Suprapubic skin (tissue), 4 donors: ENCODE measurements at regions not wholly inside any gene's neighbourhood (a gene's known extent, or its start where the extent isn't known, plus 50 kb on each side); places are given as distances from the start of the nearest gene placed in this dataset.

Source experiments
- DNase-seq, 2 donors: peaks; one replicate each; pipeline ENCODE4 v3.0.0-alpha.2; 2019; ENCODE audit warnings: low spot score in 2 of 2
- H3K27ac ChIP-seq: fragments of 200-600 bp; sonication (generic); one replicate; pipeline ENCODE4 v1.5.1; 2019
- H3K27me3 ChIP-seq: fragments of 200-600 bp; sonication (generic); one replicate; pipeline ENCODE4 v1.5.1; 2019
- H3K36me3 ChIP-seq: fragments of 200-600 bp; sonication (generic); one replicate; pipeline ENCODE4 v1.5.1; 2019
- H3K4me1 ChIP-seq: fragments of 200-600 bp; sonication (generic); one replicate; pipeline ENCODE4 v1.5.1; 2019
- H3K4me3 ChIP-seq: fragments of 200-600 bp; sonication (generic); one replicate; pipeline ENCODE4 v1.5.1; 2019; ENCODE audit warnings: mild to moderate bottlenecking
- H3K9me3 ChIP-seq: fragments of 200-600 bp; sonication (generic); one replicate; pipeline ENCODE4 v1.5.1; 2019
- CTCF ChIP-seq, 2 donors: fragments of 200-600 bp in 1 of 2; fragments of 450-650 bp in 1 of 2; sonication (generic) in 1 of 2; IDR thresholded peaks; one replicate each; pipeline ENCODE4 v1.5.1; 2016 to 2019; ENCODE audit warnings: antibody characterized with exemption in 2 of 2, mild to moderate bottlenecking in 1 of 2, moderate library complexity in 1 of 2
- EP300 ChIP-seq: sonication (generic); formaldehyde crosslinking; IDR thresholded peaks from one replicate; pipeline ENCODE4 v1.6.1; 2017; ENCODE audit warnings: antibody characterized with exemption
- POLR2A ChIP-seq, 2 donors: fragments of 450-650 bp; IDR thresholded peaks; one replicate each; pipeline ENCODE4 v1.6.1; 2017; ENCODE audit warnings: antibody characterized with exemption in 2 of 2, mild to moderate bottlenecking in 2 of 2, moderate library complexity in 2 of 2
- POLR2AphosphoS5 ChIP-seq, 3 donors: sonication (generic); formaldehyde crosslinking; IDR thresholded peaks; one replicate each; pipeline ENCODE4 v1.6.1; 2017; ENCODE audit warnings: antibody characterized with exemption in 3 of 3
- WGBS: methylation state at CpG from one replicate; pipeline ENCODE4 v1.1.5; 2018; 5-methylcytosine and 5-hydroxymethylcytosine counted together

GRCh38 chr17:79177877-79178276, 103.3 kb downstream of the ENGASE start:
- Histone ChIP-seq H3K9me3 (no peaks in the 10 kb centered on the region), H3K4me1 (no peaks in the 10 kb centered on the region), H3K27me3 (peaks cover 86% of the 10 kb centered on the region), H3K36me3 (no peaks in the 10 kb centered on the region), H3K4me3 (no peak overlapping the region), H3K27ac (no peak overlapping the region)
- no peak for DNase-seq
- 73% methylated on average over 17 of the region's 20 CpGs for WGBS
- no peak for TF ChIP-seq POLR2AphosphoS5 (IDR thresholded peaks at IDR 0.05)
- TF ChIP-seq CTCF (IDR thresholded peaks at IDR 0.05), result no peak
- no peak for TF ChIP-seq POLR2A (IDR thresholded peaks at IDR 0.05)

- TF ChIP-seq CTCF (IDR thresholded peaks at IDR 0.05), result no peak
- no peak for TF ChIP-seq EP300
- no peaks in the 10 kb centered on the region for H3K9me3 ChIP-seq
- no peak overlapping the region for H3K4me3 ChIP-seq
- peaks cover 77% of the 10 kb centered on the region for H3K27me3 ChIP-seq
- DNase-seq, result no peak
- no peak overlapping the region for H3K27ac ChIP-seq
- WGBS, result 48% methylated on average over 12 of the region's 21 CpGs
- H3K36me3 ChIP-seq, result no peaks in the 10 kb centered on the region
- no peaks in the 10 kb centered on the region for H3K4me1 ChIP-seq
These were observed 102.4 kb downstream of the ENGASE start for GRCh38 chr17:79176792-79177601.

GRCh38 chr17:79174905-79175856, 100.6 kb downstream of the ENGASE start:
- H3K27ac ChIP-seq, result no peak overlapping the region
- DNase-seq, result no peak
- no peaks in the 10 kb centered on the region for H3K4me1 ChIP-seq
- no peaks in the 10 kb centered on the region for H3K9me3 ChIP-seq
- 82% methylated on average over 22 of the region's 28 CpGs for WGBS
- H3K36me3 ChIP-seq, result no peaks in the 10 kb centered on the region
- no peak overlapping the region for H3K4me3 ChIP-seq
- TF ChIP-seq POLR2AphosphoS5 (IDR thresholded peaks at IDR 0.05) (no peak), POLR2A (IDR thresholded peaks at IDR 0.05) (no peak), EP300 (no peak), CTCF (IDR thresholded peaks at IDR 0.05) (no peak)
- peaks cover 65% of the 10 kb centered on the region for H3K27me3 ChIP-seq

- 97% methylated on average over 9 of the region's 10 CpGs for WGBS
- H3K36me3 ChIP-seq, result no peaks in the 10 kb centered on the region
- no peak for DNase-seq
- TF ChIP-seq CTCF (IDR thresholded peaks at IDR 0.05) (no peak), POLR2AphosphoS5 (IDR thresholded peaks at IDR 0.05) (no peak), POLR2A (IDR thresholded peaks at IDR 0.05) (no peak), EP300 (no peak)
- no peak overlapping the region for H3K27ac ChIP-seq
- H3K27me3 ChIP-seq, result peaks cover 65% of the 10 kb centered on the region
- no peak overlapping the region for H3K4me3 ChIP-seq
- no peaks in the 10 kb centered on the region for H3K4me1 ChIP-seq
- no peaks in the 10 kb centered on the region for H3K9me3 ChIP-seq
These were observed 99.7 kb downstream of the ENGASE start for GRCh38 chr17:79174193-79174765.

GRCh38 chr17:79171188-79171587, 96.6 kb downstream of the ENGASE start:
- no peaks in the 10 kb centered on the region for H3K9me3 ChIP-seq
- no peak for DNase-seq
- H3K4me1 ChIP-seq, result no peaks in the 10 kb centered on the region
- WGBS, result 63% methylated on average over 13 of the region's 13 CpGs
- peaks cover 65% of the 10 kb centered on the region for H3K27me3 ChIP-seq
- no peak overlapping the region for H3K27ac ChIP-seq
- no peaks in the 10 kb centered on the region for H3K36me3 ChIP-seq
- TF ChIP-seq EP300 (no peak), POLR2AphosphoS5 (IDR thresholded peaks at IDR 0.05) (no peak), POLR2A (IDR thresholded peaks at IDR 0.05) (no peak), CTCF (IDR thresholded peaks at IDR 0.05) (no peak)
- H3K4me3 ChIP-seq, result no peak overlapping the region
